A673 (cell line): ENCODE measurements at regions not wholly inside any gene's neighbourhood (a gene's known extent, or its start where the extent isn't known, plus 50 kb on each side); places are given as distances from the start of the nearest gene placed in this dataset.

Source experiments
- BruUV-seq: library from RNA; stranded (reverse); fragments of 400-500 nt; replicated peaks from 2 replicates; lab custom pipeline; 2021; lab: Mats Ljungman, UMichigan
- CTCF ChIA-PET: fragments of 300-600 bp; sonication (Branson Sonifier 250); formaldehyde crosslinking; loops from one replicate; lab custom pipeline; 2022; ENCODE audit warnings: antibody characterized with exemption; lab: Charles Lee
- POLR2A ChIA-PET: fragments of 300-600 bp; sonication (Branson Sonifier 250); formaldehyde crosslinking; loops from one replicate; lab custom pipeline; 2022; ENCODE audit warnings: antibody characterized with exemption; ENCODE audit not compliant: low non-redundant PET; lab: Charles Lee
- DNase-seq: peaks from one replicate; pipeline ENCODE4 v3.0.0-alpha.2; 2015; ENCODE audit warnings: low spot score
- H3K27ac ChIP-seq: fragments of 200-600 bp; sonication (generic); 2 replicates; pipeline ENCODE4 v1.5.1; 2016; ENCODE audit warnings: mixed run types, low read depth, mild to moderate bottlenecking, mixed read lengths, antibody characterized with exemption, low read length; ENCODE audit not compliant: poor library complexity, severe bottlenecking
- H3K27me3 ChIP-seq: fragments of 200-600 bp; sonication (generic); replicated peaks from 2 replicates; pipeline ENCODE4 v1.6.1; 2017; ENCODE audit warnings: mixed run types, low read depth, mild to moderate bottlenecking, mixed read lengths, antibody characterized with exemption, low read length; ENCODE audit not compliant: insufficient read depth, poor library complexity
- H3K36me3 ChIP-seq: fragments of 200-600 bp; sonication (generic); 2 replicates; pipeline ENCODE4 v1.6.1; 2016; ENCODE audit warnings: mixed run types, mild to moderate bottlenecking, mixed read lengths, antibody characterized with exemption, low read length; ENCODE audit not compliant: insufficient read depth, poor library complexity, severe bottlenecking
- H3K4me1 ChIP-seq: fragments of 200-600 bp; sonication (generic); 2 replicates; pipeline ENCODE4 v1.6.1; 2017; ENCODE audit warnings: mixed run types, mild to moderate bottlenecking, mixed read lengths, antibody characterized with exemption, low read length; ENCODE audit not compliant: insufficient read depth, poor library complexity, severe bottlenecking
- H3K4me3 ChIP-seq: fragments of 200-600 bp; sonication (generic); 2 replicates; pipeline ENCODE4 v1.5.1; 2016; ENCODE audit warnings: low read depth, mixed run types, mild to moderate bottlenecking, mixed read lengths, low read length; ENCODE audit not compliant: poor library complexity, severe bottlenecking
- H3K9me3 ChIP-seq: fragments of 200-600 bp; sonication (generic); 2 replicates; pipeline ENCODE4 v1.6.1; 2016; ENCODE audit warnings: mixed run types, low read depth, mild to moderate bottlenecking, mixed read lengths, antibody characterized with exemption, low read length; ENCODE audit not compliant: poor library complexity, severe bottlenecking
- CTCF ChIP-seq: fragments of 300-800, 200-600 bp; sonication (generic); conservative IDR thresholded peaks from 2 replicates; pipeline ENCODE4 v1.5.1; 2017; ENCODE audit warnings: low read depth, mild to moderate bottlenecking, antibody characterized with exemption, low read length, moderate library complexity, mixed read lengths
- EZH2 ChIP-seq: fragments of 200-600 bp; sonication (generic); IDR thresholded peaks from 2 replicates; pipeline ENCODE4 v1.6.1; 2017; ENCODE audit warnings: borderline replicate concordance, low read depth, mild to moderate bottlenecking, mixed read lengths, antibody characterized with exemption, low read length; ENCODE audit not compliant: poor library complexity, severe bottlenecking
- intact Hi-C: fragments of 100-400 bp; cut with micrococcal nuclease; formaldehyde crosslinking; loops from one replicate; pipeline ENCODE4 v1.10.0; 2022; ENCODE audit not compliant: unreplicated experiment

- TF ChIP-seq EZH2 (no peak), CTCF (no peak)
- Histone ChIP-seq H3K4me1 (peaks cover 11% of the 10 kb centered on the region), H3K9me3 (no peaks in the 10 kb centered on the region), H3K27ac (no peak overlapping the region), H3K27me3 (no peaks in the 10 kb centered on the region), H3K36me3 (no peaks in the 10 kb centered on the region), H3K4me3 (no peak overlapping the region)
- intact Hi-C loops = no loop called here
- no peak for DNase-seq
- no TSS peak for BruUV-seq
- ChIA-PET POLR2A (no interaction called here), CTCF (no interaction called here)
These were observed 85.3 kb downstream of the ZNF365 start for GRCh38 chr10:62459500-62459899.

- H3K4me3 ChIP-seq = no peak overlapping the region
- peaks cover 11% of the 10 kb centered on the region for H3K4me1 ChIP-seq
- ChIA-PET POLR2A (no interaction called here), CTCF (no interaction called here)
- no peaks in the 10 kb centered on the region for H3K9me3 ChIP-seq
- no TSS peak for BruUV-seq
- no peaks in the 10 kb centered on the region for H3K27me3 ChIP-seq
- TF ChIP-seq EZH2 (no peak), CTCF (no peak)
- no peak for DNase-seq
- no peak overlapping the region for H3K27ac ChIP-seq
- intact Hi-C loops = no loop called here
- no peaks in the 10 kb centered on the region for H3K36me3 ChIP-seq
These were observed 86.2 kb downstream of the ZNF365 start for GRCh38 chr10:62460393-62460792.

- intact Hi-C loops = no loop called here
- Histone ChIP-seq H3K27me3 (no peaks in the 10 kb centered on the region), H3K27ac (no peak overlapping the region), H3K4me1 (peaks cover 11% of the 10 kb centered on the region), H3K9me3 (no peaks in the 10 kb centered on the region), H3K36me3 (no peaks in the 10 kb centered on the region), H3K4me3 (no peak overlapping the region)
- TF ChIP-seq CTCF = no peak
- no peak for TF ChIP-seq EZH2
- POLR2A ChIA-PET = no interaction called here
- no peak for DNase-seq
- CTCF ChIA-PET = no interaction called here
- BruUV-seq = no TSS peak
These were observed 87.0 kb downstream of the ZNF365 start for GRCh38 chr10:62461120-62461519.
